Spleen (tissue), 7 donors: ENCODE measurements at regions not wholly inside any gene's neighbourhood (a gene's known extent, or its start where the extent isn't known, plus 50 kb on each side); places are given as distances from the start of the nearest gene placed in this dataset.

Experiments used
- POLR2A ChIP-seq, 3 donors: fragments of 450-650 bp; IDR thresholded peaks; one replicate each; pipeline ENCODE4 v1.5.1; 2017; ENCODE audit warnings: antibody characterized with exemption in 3 of 3, mild to moderate bottlenecking in 1 of 3
- TF ChIP-seq, protein P1 (sequence below), 11 experiments: fragments of 200-600 bp in 7 of 11; fragments of 450-650 bp in 4 of 11; sonication (generic) in 4 of 11; IDR thresholded peaks in 8 of 11; conservative IDR thresholded peaks in 3 of 11; 1 replicate in 7 of 11; 2 replicates in 4 of 11; pipeline versions ENCODE4 v1.4.0 to v1.8.0; 2016 to 2021; ENCODE audit warnings: antibody characterized with exemption in 11 of 11, inconsistent platforms in 4 of 11, mild to moderate bottlenecking in 1 of 11
- donor health status: DM: no; HTN: no; CAD: no; lungs with moderate emphysema.
- donor health status: DM: no; HTN: no; CAD: no.
- donor health status: DM: no; HTN: no; CAD: no.

DNA sequence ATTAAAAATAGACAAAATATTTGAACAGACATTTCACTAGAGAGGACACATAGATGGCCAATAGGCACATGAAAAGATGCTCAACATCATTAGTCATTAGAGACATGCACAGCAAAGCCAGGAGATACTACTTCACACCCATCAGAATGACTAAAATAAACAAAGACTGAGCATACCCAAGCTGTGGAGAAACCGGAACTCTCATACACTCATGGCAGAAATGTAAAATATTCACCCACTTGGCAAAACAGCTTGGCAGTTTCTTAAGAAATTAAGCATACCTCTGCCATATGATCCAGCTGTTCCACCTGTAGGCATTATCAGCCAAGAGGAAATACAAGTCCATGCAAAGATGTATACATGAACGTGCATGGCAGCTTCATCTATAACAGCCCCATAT lies 213.4 kb downstream of the TSHZ3 start:
- TF ChIP-seq, protein P1, sequence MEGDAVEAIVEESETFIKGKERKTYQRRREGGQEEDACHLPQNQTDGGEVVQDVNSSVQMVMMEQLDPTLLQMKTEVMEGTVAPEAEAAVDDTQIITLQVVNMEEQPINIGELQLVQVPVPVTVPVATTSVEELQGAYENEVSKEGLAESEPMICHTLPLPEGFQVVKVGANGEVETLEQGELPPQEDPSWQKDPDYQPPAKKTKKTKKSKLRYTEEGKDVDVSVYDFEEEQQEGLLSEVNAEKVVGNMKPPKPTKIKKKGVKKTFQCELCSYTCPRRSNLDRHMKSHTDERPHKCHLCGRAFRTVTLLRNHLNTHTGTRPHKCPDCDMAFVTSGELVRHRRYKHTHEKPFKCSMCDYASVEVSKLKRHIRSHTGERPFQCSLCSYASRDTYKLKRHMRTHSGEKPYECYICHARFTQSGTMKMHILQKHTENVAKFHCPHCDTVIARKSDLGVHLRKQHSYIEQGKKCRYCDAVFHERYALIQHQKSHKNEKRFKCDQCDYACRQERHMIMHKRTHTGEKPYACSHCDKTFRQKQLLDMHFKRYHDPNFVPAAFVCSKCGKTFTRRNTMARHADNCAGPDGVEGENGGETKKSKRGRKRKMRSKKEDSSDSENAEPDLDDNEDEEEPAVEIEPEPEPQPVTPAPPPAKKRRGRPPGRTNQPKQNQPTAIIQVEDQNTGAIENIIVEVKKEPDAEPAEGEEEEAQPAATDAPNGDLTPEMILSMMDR (IDR thresholded peaks at IDR 0.05 in 8 of 11, conservative IDR thresholded peaks at IDR 0.05 in 3 of 11): no peak
- TF ChIP-seq POLR2A (IDR thresholded peaks at IDR 0.05): no peak
